Testis (tissue), 2 donors: ENCODE measurements at regions not wholly inside any gene's neighbourhood (a gene's known extent, or its start where the extent isn't known, plus 50 kb on each side); places are given as distances from the start of the nearest gene placed in this dataset.
"Not testable (repeated sequence)": the region's sequence is repeated elsewhere in the genome, so short reads cannot be mapped to it uniquely, and the experiment has no call there.

Experiments
- POLR2A ChIP-seq: fragments of 450-650 bp; IDR thresholded peaks from one replicate; pipeline ENCODE4 v1.6.1; 2017; ENCODE audit warnings: antibody characterized with exemption, mild to moderate bottlenecking, moderate library complexity
- TF ChIP-seq, protein P1 (sequence below), 3 experiments: fragments of 450-650 bp in 2 of 3; fragments of 200-600 bp in 1 of 3; sonication (generic) in 1 of 3; IDR thresholded peaks; one replicate each; pipeline ENCODE4 v1.5.1; 2016 to 2019; ENCODE audit warnings: antibody characterized with exemption in 3 of 3, mild to moderate bottlenecking in 2 of 3, moderate library complexity in 1 of 3

DNA sequence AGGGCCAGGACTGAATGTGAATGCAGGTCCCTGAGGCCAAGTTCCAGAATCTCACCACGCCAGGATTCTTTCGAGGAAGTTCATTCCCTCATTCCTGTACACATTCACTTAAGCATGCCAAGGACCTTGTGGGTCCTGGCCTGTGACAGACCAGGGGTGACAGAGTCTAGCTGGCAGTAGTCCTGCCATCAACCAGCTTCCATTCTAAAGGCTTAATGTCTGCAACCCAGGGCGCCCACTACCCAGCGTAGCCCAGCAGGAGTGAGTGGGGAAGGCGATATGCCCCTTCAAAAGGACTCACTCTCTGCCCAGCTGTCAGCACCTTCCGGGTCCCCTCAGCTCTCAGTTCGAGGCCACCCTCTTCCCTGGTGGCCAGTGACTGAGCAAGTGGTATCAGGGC lies 61.3 kb upstream of the THOC3 start:
- TF ChIP-seq POLR2A: not testable (repeated sequence)
- TF ChIP-seq, protein P1, sequence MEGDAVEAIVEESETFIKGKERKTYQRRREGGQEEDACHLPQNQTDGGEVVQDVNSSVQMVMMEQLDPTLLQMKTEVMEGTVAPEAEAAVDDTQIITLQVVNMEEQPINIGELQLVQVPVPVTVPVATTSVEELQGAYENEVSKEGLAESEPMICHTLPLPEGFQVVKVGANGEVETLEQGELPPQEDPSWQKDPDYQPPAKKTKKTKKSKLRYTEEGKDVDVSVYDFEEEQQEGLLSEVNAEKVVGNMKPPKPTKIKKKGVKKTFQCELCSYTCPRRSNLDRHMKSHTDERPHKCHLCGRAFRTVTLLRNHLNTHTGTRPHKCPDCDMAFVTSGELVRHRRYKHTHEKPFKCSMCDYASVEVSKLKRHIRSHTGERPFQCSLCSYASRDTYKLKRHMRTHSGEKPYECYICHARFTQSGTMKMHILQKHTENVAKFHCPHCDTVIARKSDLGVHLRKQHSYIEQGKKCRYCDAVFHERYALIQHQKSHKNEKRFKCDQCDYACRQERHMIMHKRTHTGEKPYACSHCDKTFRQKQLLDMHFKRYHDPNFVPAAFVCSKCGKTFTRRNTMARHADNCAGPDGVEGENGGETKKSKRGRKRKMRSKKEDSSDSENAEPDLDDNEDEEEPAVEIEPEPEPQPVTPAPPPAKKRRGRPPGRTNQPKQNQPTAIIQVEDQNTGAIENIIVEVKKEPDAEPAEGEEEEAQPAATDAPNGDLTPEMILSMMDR (IDR thresholded peaks at IDR 0.05): not testable (repeated sequence)
